ENCODE measurements at regions not wholly inside any gene's neighbourhood (a gene's known extent, or its start where the extent isn't known, plus 50 kb on each side); places are given as distances from the start of the nearest gene placed in this dataset.

GRCh38 chr20:12061466-12061865 lies 143.8 kb downstream of the BTBD3 start:
- TF ChIP-seq TAF1 (IDR thresholded peaks at IDR 0.05; ENCODE audit: low read depth, low read length) (no peak), POLR2AphosphoS5 (IDR thresholded peaks at IDR 0.05; ENCODE audit: low read depth, low read length) (no peak), POLR2A (IDR thresholded peaks at IDR 0.05; ENCODE audit: low read depth, low read length) (no peak), SPI1 (IDR thresholded peaks at IDR 0.05; ENCODE audit: low read depth, low read length) (no peak), POU2F2 (IDR thresholded peaks at IDR 0.05; ENCODE audit: low read depth, low read length) (no peak), PAX5 (IDR thresholded peaks at IDR 0.05; ENCODE audit: insufficient read depth, low read length, severe bottlenecking) (no peak)

Data from GM12891 (cell line).